ENCODE measurements at regions not wholly inside any gene's neighbourhood (a gene's known extent, or its start where the extent isn't known, plus 50 kb on each side); places are given as distances from the start of the nearest gene placed in this dataset.

DNA sequence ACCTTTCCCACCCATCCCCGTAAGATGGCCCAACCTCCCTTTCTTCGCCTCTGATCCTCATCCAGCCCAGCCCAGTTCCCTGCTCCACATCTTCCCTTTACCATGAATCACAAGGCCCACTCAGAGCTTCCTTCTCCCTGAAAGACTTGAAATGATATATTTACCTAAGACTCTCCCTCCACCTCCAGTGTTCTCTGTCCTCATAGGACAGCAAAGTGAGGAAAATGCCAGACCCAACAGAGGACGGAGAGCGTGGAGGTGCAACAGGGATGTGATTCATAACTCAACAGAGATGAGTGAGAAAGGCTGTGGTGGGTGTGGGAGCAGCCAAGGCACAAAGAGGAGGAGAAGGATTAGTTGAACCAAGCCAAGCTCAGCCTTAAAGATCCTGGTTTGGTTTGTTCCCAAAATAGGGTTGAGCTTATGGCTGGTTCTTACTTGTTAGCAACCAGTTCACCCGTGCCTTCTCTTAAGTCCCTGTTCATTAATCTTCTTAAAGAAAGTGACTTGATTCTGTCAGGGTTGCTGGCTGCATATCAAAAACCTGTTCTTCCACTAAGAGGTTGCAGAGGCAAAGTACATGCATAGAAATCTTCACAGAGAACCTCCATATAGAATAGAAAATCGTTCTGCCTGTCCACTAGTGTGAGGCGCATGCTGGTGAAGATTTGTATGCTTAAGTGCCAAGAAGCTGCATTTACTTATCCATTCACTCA lies 183.2 kb downstream of the ACTL7B start:
- TF ChIP-seq CTCF (IDR thresholded peaks at IDR 0.05; ENCODE audit: low read depth, low read length, poor library complexity, severe bottlenecking) (no peak), EZH2phosphoT487 (IDR thresholded peaks at IDR 0.05; ENCODE audit: borderline replicate concordance, low read length) (no peak)
